Colonic mucosa (tissue), 4 donors: ENCODE measurements at regions not wholly inside any gene's neighbourhood (a gene's known extent, or its start where the extent isn't known, plus 50 kb on each side); places are given as distances from the start of the nearest gene placed in this dataset.

Experiments
- DNase-seq: peaks from one replicate; pipeline ENCODE4 v3.0.0-alpha.2; 2020
- H3K27ac ChIP-seq: fragments of 200-600 bp; one replicate; pipeline ENCODE4 v1.8.0; 2021
- H3K27me3 ChIP-seq: fragments of 200-600 bp; one replicate; pipeline ENCODE4 v1.8.0; 2021
- H3K36me3 ChIP-seq: fragments of 200-600 bp; one replicate; pipeline ENCODE4 v1.8.0; 2021
- H3K4me1 ChIP-seq: fragments of 200-600 bp; one replicate; pipeline ENCODE4 v1.8.0; 2021; ENCODE audit warnings: mild to moderate bottlenecking
- H3K4me3 ChIP-seq: fragments of 200-600 bp; one replicate; pipeline ENCODE4 v1.8.0; 2021
- H3K9ac ChIP-seq, 2 donors: one replicate each; pipeline ENCODE4 v1.7.0; 2013; ENCODE audit warnings: control low read depth in 2 of 2, low read depth in 2 of 2, low read length in 2 of 2
- H3K9me3 ChIP-seq: fragments of 200-600 bp; one replicate; pipeline ENCODE4 v1.8.0; 2021
- CTCF ChIP-seq: fragments of 200-600 bp; IDR thresholded peaks from one replicate; pipeline ENCODE4 v1.8.0; 2022; ENCODE audit warnings: antibody characterized with exemption, mild to moderate bottlenecking
- intact Hi-C: fragments of 100-400 bp; cut with DNase I; formaldehyde crosslinking; loops from one replicate; pipeline ENCODE4 v1.14.1; 2022
- donor health status: healthy.
- donor health status: DM: no; HTN: no; CAD: no.
- donor health status: DM: no; HTN: no; CAD: no.

DNA sequence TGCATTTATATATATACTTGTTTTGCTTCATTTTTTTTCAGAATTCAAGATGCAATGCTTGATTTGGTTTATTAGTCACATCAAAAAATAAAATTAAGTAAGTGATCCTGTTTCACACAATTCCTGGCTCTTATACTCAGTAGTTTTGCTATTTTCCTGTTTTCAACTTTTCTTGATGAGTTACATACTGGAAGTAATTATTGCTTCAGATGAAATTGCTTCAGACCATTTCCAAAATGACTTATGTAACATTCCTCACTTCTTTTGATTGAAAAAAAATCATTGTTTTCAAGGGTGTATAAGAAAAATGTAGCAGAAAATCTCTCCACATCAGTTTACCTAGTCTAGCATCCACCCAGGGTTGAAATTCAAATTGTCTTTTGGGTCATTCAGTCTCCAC lies 65.0 kb downstream of the RGS2 start:
- no peak for DNase-seq
- Histone ChIP-seq H3K4me1 (no peaks in the 10 kb centered on the region), H3K27me3 (no peaks in the 10 kb centered on the region), H3K4me3 (no peak overlapping the region), H3K27ac (no peak overlapping the region), H3K36me3 (no peaks in the 10 kb centered on the region), H3K9me3 (no peaks in the 10 kb centered on the region), H3K9ac (no peak overlapping the region)
- no peak for TF ChIP-seq CTCF
- intact Hi-C loops, result no loop called here

- H3K27ac ChIP-seq, result no peak overlapping the region
- no peaks in the 10 kb centered on the region for H3K36me3 ChIP-seq
- H3K4me1 ChIP-seq, result no peaks in the 10 kb centered on the region
- DNase-seq, result no peak
- H3K27me3 ChIP-seq, result no peaks in the 10 kb centered on the region
- H3K9me3 ChIP-seq, result no peaks in the 10 kb centered on the region
- TF ChIP-seq CTCF, result no peak
- intact Hi-C loops, result no loop called here
- no peak overlapping the region for H3K4me3 ChIP-seq
- H3K9ac ChIP-seq, result no peak overlapping the region
These were observed 67.8 kb downstream of the RGS2 start for GRCh38 chr1:192876633-192877032.

DNA sequence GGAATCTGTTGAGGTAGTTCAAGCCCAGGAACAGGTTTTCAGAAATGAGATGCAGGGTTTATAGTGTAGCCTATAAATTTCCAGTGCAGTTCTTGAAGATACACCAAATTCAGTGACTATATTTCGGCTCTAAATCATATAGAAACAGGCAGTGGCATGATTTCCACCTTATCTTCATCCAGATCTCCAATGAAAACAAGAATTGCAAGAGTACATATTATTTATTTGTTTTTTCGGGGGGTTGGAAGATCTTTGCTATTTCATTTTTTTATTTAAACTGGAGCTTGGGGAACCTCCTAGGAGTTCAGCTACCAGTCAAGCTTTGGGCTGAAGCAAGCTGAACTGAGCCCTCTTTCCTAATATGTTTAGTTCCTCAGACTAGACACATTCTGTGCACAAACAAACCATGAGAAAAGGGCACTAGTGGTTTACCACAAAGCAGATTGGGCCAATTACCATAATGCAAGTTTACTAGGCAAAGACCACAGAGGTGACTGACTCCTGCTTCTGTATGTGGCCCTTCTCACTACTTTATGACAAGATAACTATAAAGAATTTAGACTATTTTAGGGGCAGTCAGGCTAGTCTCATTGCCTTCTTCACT lies 68.5 kb downstream of the RGS2 start:
- H3K4me3 ChIP-seq, result no peak overlapping the region
- H3K4me1 ChIP-seq, result no peaks in the 10 kb centered on the region
- DNase-seq, result no peak
- no peaks in the 10 kb centered on the region for H3K9me3 ChIP-seq
- intact Hi-C loops, result no loop called here
- H3K36me3 ChIP-seq, result no peaks in the 10 kb centered on the region
- H3K27ac ChIP-seq, result no peak overlapping the region
- H3K9ac ChIP-seq, result no peak overlapping the region
- no peaks in the 10 kb centered on the region for H3K27me3 ChIP-seq
- no peak for TF ChIP-seq CTCF

DNA sequence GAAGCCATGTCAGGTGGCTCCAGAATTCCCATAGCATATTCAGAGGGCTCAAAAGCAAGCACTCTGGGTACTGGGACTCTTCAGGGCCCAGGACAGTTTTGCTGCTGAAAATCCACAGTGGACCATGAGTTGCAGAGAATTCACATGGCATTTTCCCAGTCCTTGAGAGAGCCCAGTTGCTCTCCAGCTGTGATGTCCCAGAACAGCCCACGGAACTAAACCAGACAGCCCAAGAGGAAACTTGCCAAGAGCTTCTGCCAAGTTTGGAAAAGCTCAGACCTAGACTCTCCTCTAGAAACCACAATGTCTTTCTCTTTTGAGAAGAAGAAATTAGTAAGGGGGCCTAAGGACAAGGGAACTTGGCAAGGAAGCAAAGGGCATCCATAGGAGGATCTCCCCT lies 69.4 kb downstream of the RGS2 start:
- Histone ChIP-seq H3K27ac (no peak overlapping the region), H3K36me3 (no peaks in the 10 kb centered on the region)
- intact Hi-C loops, result no loop called here

GRCh38 chr1:192879406-192879805 lies 70.6 kb downstream of the RGS2 start:
- no peak for DNase-seq
- no peaks in the 10 kb centered on the region for H3K4me1 ChIP-seq
- TF ChIP-seq CTCF, result no peak
- H3K27ac ChIP-seq, result no peak overlapping the region
- H3K27me3 ChIP-seq, result no peaks in the 10 kb centered on the region
- H3K9me3 ChIP-seq, result no peaks in the 10 kb centered on the region
- no peaks in the 10 kb centered on the region for H3K36me3 ChIP-seq
- intact Hi-C loops, result no loop called here
- no peak overlapping the region for H3K4me3 ChIP-seq
- H3K9ac ChIP-seq, result no peak overlapping the region

More for the DNA sequence above, 69.4 kb downstream of the RGS2 start:
- DNase-seq, result peak; percentile 40
- Histone ChIP-seq H3K27me3 (no peaks in the 10 kb centered on the region), H3K4me3 (no peak overlapping the region), H3K9ac (no peak overlapping the region), H3K9me3 (no peaks in the 10 kb centered on the region), H3K4me1 (no peaks in the 10 kb centered on the region)
- no peak for TF ChIP-seq CTCF
